22Rv1 (cell line): ENCODE measurements at regions not wholly inside any gene's neighbourhood (a gene's known extent, or its start where the extent isn't known, plus 50 kb on each side); places are given as distances from the start of the nearest gene placed in this dataset.

Experiments used
- CTCF ChIP-seq: fragments of 450-650 bp; IDR thresholded peaks from 2 replicates; pipeline ENCODE4 v1.5.1; 2017; ENCODE audit warnings: mild to moderate bottlenecking
- ZFX ChIP-seq: fragments of 450-650 bp; IDR thresholded peaks from 2 replicates; pipeline ENCODE4 v1.6.1; 2017; ENCODE audit warnings: antibody characterized with exemption, borderline replicate concordance

GRCh38 chr12:95358111-95359083 is 115.6 kb upstream of the METAP2 start:
- TF ChIP-seq CTCF, result no peak
- no peak for TF ChIP-seq ZFX
